ENCODE measurements at regions not wholly inside any gene's neighbourhood (a gene's known extent, or its start where the extent isn't known, plus 50 kb on each side); places are given as distances from the start of the nearest gene placed in this dataset.

- Histone ChIP-seq H2BK120ac (ENCODE audit: insufficient read depth, low read length, poor library complexity) (no peak overlapping the region), H2BK5ac (ENCODE audit: low read depth, low read length, poor library complexity) (no peak overlapping the region), H3K4me1 (ENCODE audit: control insufficient read depth in 1 of 2, insufficient read depth in 2 of 2, low read length in 2 of 2) (no peaks in the 10 kb centered on the region), H4K8ac (ENCODE audit: low read depth, low read length) (no peak overlapping the region), H2BK12ac (ENCODE audit: low read length) (no peak overlapping the region), H3K4me2 (ENCODE audit: low read length) (no peak overlapping the region), H3K4me3 (ENCODE audit: low read depth, low read length) (no peak overlapping the region), H2AK5ac (ENCODE audit: low read length) (no peak overlapping the region), H3K23ac (ENCODE audit: low read length) (no peak overlapping the region), H3K79me2 (ENCODE audit: control insufficient read depth, insufficient read depth, low read length, poor library complexity) (no peaks in the 10 kb centered on the region), H3K9ac (ENCODE audit: low read length) (no peak overlapping the region), H3K36me3 (ENCODE audit: control insufficient read depth in 1 of 2, insufficient read depth in 2 of 2, low read length in 2 of 2) (no peaks in the 10 kb centered on the region), H4K12ac (ENCODE audit: low read depth, low read length) (no peak overlapping the region), H3K4ac (ENCODE audit: low read depth, low read length) (no peak overlapping the region), H3K27ac (ENCODE audit: low read depth, low read length) (no peak overlapping the region), H2AFZ (ENCODE audit: insufficient read depth, low read length, poor library complexity) (no peak overlapping the region), H3K79me1 (ENCODE audit: low read length) (no peaks in the 10 kb centered on the region), H3K9me3 (ENCODE audit: insufficient read depth, low read depth, low read length) (no peaks in the 10 kb centered on the region), H3K27me3 (ENCODE audit: insufficient read depth, low read length) (no peaks in the 10 kb centered on the region), H3K18ac (ENCODE audit: low read length) (no peak overlapping the region), H3K14ac (ENCODE audit: low read length) (no peak overlapping the region), H4K91ac (ENCODE audit: low read depth, low read length) (no peak overlapping the region)
- no peak for DNase-seq
Measured at GRCh38 chr11:92642177-92642931, 327.1 kb upstream of the MTNR1B start.

- H4K12ac ChIP-seq (ENCODE audit: low read depth, low read length) = no peak overlapping the region
- H2BK5ac ChIP-seq (ENCODE audit: low read depth, low read length, poor library complexity) = no peak overlapping the region
- no peak overlapping the region for H3K14ac ChIP-seq (ENCODE audit: low read length)
- H3K36me3 ChIP-seq (ENCODE audit: control insufficient read depth in 1 of 2, insufficient read depth in 2 of 2, low read length in 2 of 2) = no peaks in the 10 kb centered on the region
- H3K9ac ChIP-seq (ENCODE audit: low read length) = no peak overlapping the region
- WGBS (ENCODE audit: extremely low coverage, insufficient coverage, insufficient read length) = no CpG with 5 or more reads among the region's 2 CpGs
- no peaks in the 10 kb centered on the region for H3K4me1 ChIP-seq (ENCODE audit: control insufficient read depth in 1 of 2, insufficient read depth in 2 of 2, low read length in 2 of 2)
- H2BK12ac ChIP-seq (ENCODE audit: low read length) = no peak overlapping the region
- H2AK5ac ChIP-seq (ENCODE audit: low read length) = no peak overlapping the region
- H3K27me3 ChIP-seq (ENCODE audit: insufficient read depth, low read length) = no peaks in the 10 kb centered on the region
- no peak overlapping the region for H3K23ac ChIP-seq (ENCODE audit: low read length)
- no peaks in the 10 kb centered on the region for H3K79me1 ChIP-seq (ENCODE audit: low read length)
- no peaks in the 10 kb centered on the region for H3K79me2 ChIP-seq (ENCODE audit: control insufficient read depth, insufficient read depth, low read length, poor library complexity)
- H3K27ac ChIP-seq (ENCODE audit: low read depth, low read length) = no peak overlapping the region
- no peak overlapping the region for H3K4me3 ChIP-seq (ENCODE audit: low read depth, low read length)
- no peak overlapping the region for H3K18ac ChIP-seq (ENCODE audit: low read length)
- no peak overlapping the region for H2AFZ ChIP-seq (ENCODE audit: insufficient read depth, low read length, poor library complexity)
- H4K8ac ChIP-seq (ENCODE audit: low read depth, low read length) = no peak overlapping the region
- H3K4me2 ChIP-seq (ENCODE audit: low read length) = no peak overlapping the region
- no peak overlapping the region for H2BK120ac ChIP-seq (ENCODE audit: insufficient read depth, low read length, poor library complexity)
- DNase-seq = no peak
- H4K91ac ChIP-seq (ENCODE audit: low read depth, low read length) = no peak overlapping the region
- no peak overlapping the region for H3K4ac ChIP-seq (ENCODE audit: low read depth, low read length)
- H3K9me3 ChIP-seq (ENCODE audit: insufficient read depth, low read depth, low read length) = no peaks in the 10 kb centered on the region
Measured at GRCh38 chr11:92643827-92644226, 325.6 kb upstream of the MTNR1B start.

GRCh38 chr11:92644595-92645445 lies 324.6 kb upstream of the MTNR1B start:
- H4K8ac ChIP-seq (ENCODE audit: low read depth, low read length) = no peak overlapping the region
- no peak overlapping the region for H3K4me2 ChIP-seq (ENCODE audit: low read length)
- H4K12ac ChIP-seq (ENCODE audit: low read depth, low read length) = no peak overlapping the region
- no peak overlapping the region for H2AK5ac ChIP-seq (ENCODE audit: low read length)
- no peaks in the 10 kb centered on the region for H3K27me3 ChIP-seq (ENCODE audit: insufficient read depth, low read length)
- H3K18ac ChIP-seq (ENCODE audit: low read length) = no peak overlapping the region
- no peaks in the 10 kb centered on the region for H3K79me2 ChIP-seq (ENCODE audit: control insufficient read depth, insufficient read depth, low read length, poor library complexity)
- H3K79me1 ChIP-seq (ENCODE audit: low read length) = no peaks in the 10 kb centered on the region
- H3K23ac ChIP-seq (ENCODE audit: low read length) = no peak overlapping the region
- no peak overlapping the region for H4K91ac ChIP-seq (ENCODE audit: low read depth, low read length)
- H3K4ac ChIP-seq (ENCODE audit: low read depth, low read length) = no peak overlapping the region
- no peak overlapping the region for H2BK120ac ChIP-seq (ENCODE audit: insufficient read depth, low read length, poor library complexity)
- H2BK12ac ChIP-seq (ENCODE audit: low read length) = no peak overlapping the region
- no peak overlapping the region for H3K9ac ChIP-seq (ENCODE audit: low read length)
- no peak overlapping the region for H3K14ac ChIP-seq (ENCODE audit: low read length)
- no peak overlapping the region for H3K27ac ChIP-seq (ENCODE audit: low read depth, low read length)
- H3K9me3 ChIP-seq (ENCODE audit: insufficient read depth, low read depth, low read length) = no peaks in the 10 kb centered on the region
- H3K4me3 ChIP-seq (ENCODE audit: low read depth, low read length) = no peak overlapping the region
- H2AFZ ChIP-seq (ENCODE audit: insufficient read depth, low read length, poor library complexity) = no peak overlapping the region
- DNase-seq = peak in 1 of 2 donors; percentile 12
- H2BK5ac ChIP-seq (ENCODE audit: low read depth, low read length, poor library complexity) = no peak overlapping the region
- no CpG with 5 or more reads among the region's 10 CpGs for WGBS (ENCODE audit: extremely low coverage, insufficient coverage, insufficient read length)
- no peaks in the 10 kb centered on the region for H3K36me3 ChIP-seq (ENCODE audit: control insufficient read depth in 1 of 2, insufficient read depth in 2 of 2, low read length in 2 of 2)
- no peaks in the 10 kb centered on the region for H3K4me1 ChIP-seq (ENCODE audit: control insufficient read depth in 1 of 2, insufficient read depth in 2 of 2, low read length in 2 of 2)

GRCh38 chr11:92651159-92651558 lies 318.3 kb upstream of the MTNR1B start:
- WGBS (ENCODE audit: extremely low coverage, insufficient coverage, insufficient read length) = no CpG with 5 or more reads among the region's 2 CpGs
- Histone ChIP-seq H2BK12ac (ENCODE audit: low read length) (no peak overlapping the region), H3K27ac (ENCODE audit: low read depth, low read length) (no peak overlapping the region), H4K12ac (ENCODE audit: low read depth, low read length) (no peak overlapping the region), H3K9ac (ENCODE audit: low read length) (no peak overlapping the region), H2AK5ac (ENCODE audit: low read length) (no peak overlapping the region), H2AFZ (ENCODE audit: insufficient read depth, low read length, poor library complexity) (no peak overlapping the region), H3K18ac (ENCODE audit: low read length) (no peak overlapping the region), H4K8ac (ENCODE audit: low read depth, low read length) (no peak overlapping the region), H2BK120ac (ENCODE audit: insufficient read depth, low read length, poor library complexity) (no peak overlapping the region), H3K14ac (ENCODE audit: low read length) (no peak overlapping the region), H3K23ac (ENCODE audit: low read length) (no peak overlapping the region), H3K4me2 (ENCODE audit: low read length) (no peak overlapping the region), H3K4me3 (ENCODE audit: low read depth, low read length) (no peak overlapping the region), H3K36me3 (ENCODE audit: control insufficient read depth in 1 of 2, insufficient read depth in 2 of 2, low read length in 2 of 2) (no peaks in the 10 kb centered on the region), H3K79me2 (ENCODE audit: control insufficient read depth, insufficient read depth, low read length, poor library complexity) (no peaks in the 10 kb centered on the region), H2BK5ac (ENCODE audit: low read depth, low read length, poor library complexity) (no peak overlapping the region), H3K27me3 (ENCODE audit: insufficient read depth, low read length) (no peaks in the 10 kb centered on the region), H3K4ac (ENCODE audit: low read depth, low read length) (no peak overlapping the region), H3K79me1 (ENCODE audit: low read length) (no peaks in the 10 kb centered on the region), H4K91ac (ENCODE audit: low read depth, low read length) (no peak overlapping the region), H3K9me3 (ENCODE audit: insufficient read depth, low read depth, low read length) (no peaks in the 10 kb centered on the region), H3K4me1 (ENCODE audit: control insufficient read depth in 1 of 2, insufficient read depth in 2 of 2, low read length in 2 of 2) (no peaks in the 10 kb centered on the region)
- DNase-seq = no peak

Data from trophoblast cell (in vitro differentiated cells and primary cell).